K562 (cell line): ENCODE measurements at regions not wholly inside any gene's neighbourhood (a gene's known extent, or its start where the extent isn't known, plus 50 kb on each side); places are given as distances from the start of the nearest gene placed in this dataset.
A peak's percentile ranks its signal among the peaks of the same experiment; 100 is the strongest.

ENCODE experiments used
- ATAC-seq: fragments of 200-7000 bp; cut with Tn5 transposase; 3 replicates; pipeline ENCODE4 v1.9.1; 2020; ENCODE audit warnings: moderate library complexity
- BruUV-seq: library from RNA; stranded (reverse); fragments of 400-500 nt; replicated peaks from 2 replicates; lab custom pipeline; 2021; lab: Mats Ljungman, UMichigan
- CTCF ChIA-PET: fragments of 300-600 bp; formaldehyde crosslinking; extraction: SDS; loops from one replicate; lab custom pipeline; 2021; ENCODE audit warnings: low intra/inter-chr PET ratio; lab: Yijun Ruan, JAX
- POLR2A ChIA-PET: fragments of 300-600, 350-650 bp; sonication (Branson Sonifier 250); formaldehyde crosslinking; extraction: SDS; loops from one replicate; lab custom pipeline; 2021; ENCODE audit warnings: antibody characterized with exemption, inconsistent platforms; lab: Yijun Ruan, JAX
- DNase-seq, 4 experiments: peaks; one replicate each; pipeline versions ENCODE4 v3.0.0 to v3.0.0-alpha.2; 2011 to 2018; ENCODE audit warnings: low spot score in 3 of 4, mixed read lengths in 3 of 4; ENCODE audit errors: extremely low read depth in 1 of 4
- FAIRE-seq: peaks from 2 replicates; lab custom pipeline; 2011; peaks lifted over from hg19 to GRCh38; lab: Jason Lieb, UNC
- H2AFZ ChIP-seq: 2 replicates; pipeline ENCODE4 v1.6.0; 2011; ENCODE audit warnings: low read depth, low read length, control low read depth, inconsistent platforms
- H3K27ac ChIP-seq: fragments of 200-600 bp; 3 replicates; pipeline ENCODE4 v1.8.0; 2011; ENCODE audit warnings: low read depth, mild to moderate bottlenecking, control low read depth, inconsistent platforms, low read length, moderate library complexity, mixed read lengths; ENCODE audit errors: extremely low read depth
- H3K27me3 ChIP-seq, 2 experiments: fragments of 300-600 bp in 1 of 2; 2 replicates in 1 of 2; 3 replicates in 1 of 2; pipeline versions ENCODE4 v1.6.0 to v1.8.0; 2011; ENCODE audit warnings: inconsistent platforms in 2 of 2, low read length in 2 of 2, mild to moderate bottlenecking in 1 of 2, mixed read lengths in 1 of 2, moderate library complexity in 1 of 2; ENCODE audit not compliant: control insufficient read depth in 2 of 2, insufficient read depth in 2 of 2
- H3K36me3 ChIP-seq: fragments of 300-600 bp; 3 replicates; pipeline ENCODE4 v1.8.0; 2011; ENCODE audit warnings: mild to moderate bottlenecking, low read length, inconsistent platforms; ENCODE audit not compliant: control insufficient read depth, insufficient read depth
- H3K4me1 ChIP-seq, 2 experiments: fragments of 200-600 bp in 1 of 2; replicated peaks in 1 of 2; 2 replicates in 1 of 2; 3 replicates in 1 of 2; pipeline versions ENCODE4 v1.5.1 to v1.8.0; 2011; ENCODE audit warnings: inconsistent platforms in 2 of 2, low read length in 2 of 2, mild to moderate bottlenecking in 1 of 2, mixed read lengths in 1 of 2, moderate library complexity in 1 of 2; ENCODE audit not compliant: control insufficient read depth in 2 of 2, insufficient read depth in 2 of 2
- H3K4me2 ChIP-seq: 2 replicates; pipeline ENCODE4 v1.6.1; 2011; ENCODE audit warnings: low read length, control low read depth, inconsistent platforms, mixed read lengths; ENCODE audit not compliant: insufficient read depth
- H3K4me3 ChIP-seq: fragments of 200-600 bp; sonication (generic), shearing (Covaris generic); 2 replicates; pipeline ENCODE4 v1.5.1; 2016; ENCODE audit warnings: control low read depth, inconsistent platforms
- H3K79me2 ChIP-seq: fragments of 200-600 bp; 3 replicates; pipeline ENCODE4 v1.8.0; 2011; ENCODE audit warnings: low read length, inconsistent platforms; ENCODE audit not compliant: control insufficient read depth, insufficient read depth
- H3K9ac ChIP-seq, 2 experiments: 2 replicates each; pipeline versions ENCODE4 v1.6.0 to v1.6.1; 2011; ENCODE audit warnings: low read depth in 2 of 2, low read length in 2 of 2, control low read depth in 1 of 2, inconsistent platforms in 1 of 2, mild to moderate bottlenecking in 1 of 2, mixed read lengths in 1 of 2; ENCODE audit not compliant: insufficient read depth in 1 of 2
- H3K9me1 ChIP-seq: one replicate; pipeline ENCODE4 v1.6.0; 2011; ENCODE audit warnings: inconsistent platforms, mild to moderate bottlenecking, low read length, moderate library complexity; ENCODE audit not compliant: control insufficient read depth, insufficient read depth
- H3K9me3 ChIP-seq: replicated peaks from 2 replicates; pipeline ENCODE4 v1.5.1; 2011; ENCODE audit warnings: low read depth, low read length, inconsistent platforms; ENCODE audit not compliant: control insufficient read depth, insufficient read depth
- H4K20me1 ChIP-seq: replicated peaks from 2 replicates; pipeline ENCODE4 v1.6.1; 2011; ENCODE audit warnings: low read length, inconsistent platforms, mixed read lengths; ENCODE audit not compliant: control insufficient read depth, insufficient read depth
- CTCFL ChIP-seq: IDR thresholded peaks from 2 replicates; pipeline ENCODE4 v1.6.1; 2011; ENCODE audit warnings: borderline replicate concordance, low read depth, mild to moderate bottlenecking, moderate library complexity, low read length; ENCODE audit not compliant: insufficient read depth, poor library complexity, severe bottlenecking
- MNT ChIP-seq, 2 experiments: fragments of 450-650 bp; conservative IDR thresholded peaks; 2 replicates each; pipeline ENCODE4 v1.6.1; 2017; ENCODE audit warnings: mild to moderate bottlenecking in 2 of 2, moderate library complexity in 2 of 2
- WGBS: fragments of 100-300 bp; shearing (Covaris generic); methylation state at CpG from one replicate; pipeline ENCODE4 v1.1.6; 2016; ENCODE audit warnings: low coverage, mixed read lengths; ENCODE audit not compliant: insufficient coverage; ENCODE audit errors: missing lambda C conversion rate; 5-methylcytosine and 5-hydroxymethylcytosine counted together
- in situ Hi-C: fragments of 300-500 bp; cut with MboI; formaldehyde crosslinking; loops from 4 replicates; pipeline ENCODE4 v1.15.0; 2018; ENCODE audit warnings: inconsistent platforms, mixed read lengths
- intact Hi-C: fragments of 100-400 bp; cut with micrococcal nuclease; formaldehyde crosslinking; loops from 2 replicates; pipeline ENCODE4 v1.14.2; 2022
- TF ChIP-seq, protein P1 (sequence below): fragments of 450-650 bp; IDR thresholded peaks from 2 replicates; pipeline ENCODE4 v1.6.1; 2016; ENCODE audit warnings: mild to moderate bottlenecking, moderate library complexity

GRCh38 chr6:14035071-14035847 lies 82.3 kb upstream of the CD83 start:
- POLR2A ChIA-PET = no interaction called here
- FAIRE-seq = no peak
- no peak overlapping the region for H2AFZ ChIP-seq

More at GRCh38 chr6:14035071-14035847, 82.3 kb upstream of the CD83 start:
- intact Hi-C loops (no loop called here), in situ Hi-C loops (no loop called here)
- no peak overlapping the region for H3K9ac ChIP-seq
- H3K36me3 ChIP-seq = no peaks in the 10 kb centered on the region
- CTCF ChIA-PET = no interaction called here
- H3K4me3 ChIP-seq = no peak overlapping the region
- TF ChIP-seq CTCFL (no peak), MNT (conservative IDR thresholded peaks at IDR 0.05) (no peak)
- TF ChIP-seq, protein P1, sequence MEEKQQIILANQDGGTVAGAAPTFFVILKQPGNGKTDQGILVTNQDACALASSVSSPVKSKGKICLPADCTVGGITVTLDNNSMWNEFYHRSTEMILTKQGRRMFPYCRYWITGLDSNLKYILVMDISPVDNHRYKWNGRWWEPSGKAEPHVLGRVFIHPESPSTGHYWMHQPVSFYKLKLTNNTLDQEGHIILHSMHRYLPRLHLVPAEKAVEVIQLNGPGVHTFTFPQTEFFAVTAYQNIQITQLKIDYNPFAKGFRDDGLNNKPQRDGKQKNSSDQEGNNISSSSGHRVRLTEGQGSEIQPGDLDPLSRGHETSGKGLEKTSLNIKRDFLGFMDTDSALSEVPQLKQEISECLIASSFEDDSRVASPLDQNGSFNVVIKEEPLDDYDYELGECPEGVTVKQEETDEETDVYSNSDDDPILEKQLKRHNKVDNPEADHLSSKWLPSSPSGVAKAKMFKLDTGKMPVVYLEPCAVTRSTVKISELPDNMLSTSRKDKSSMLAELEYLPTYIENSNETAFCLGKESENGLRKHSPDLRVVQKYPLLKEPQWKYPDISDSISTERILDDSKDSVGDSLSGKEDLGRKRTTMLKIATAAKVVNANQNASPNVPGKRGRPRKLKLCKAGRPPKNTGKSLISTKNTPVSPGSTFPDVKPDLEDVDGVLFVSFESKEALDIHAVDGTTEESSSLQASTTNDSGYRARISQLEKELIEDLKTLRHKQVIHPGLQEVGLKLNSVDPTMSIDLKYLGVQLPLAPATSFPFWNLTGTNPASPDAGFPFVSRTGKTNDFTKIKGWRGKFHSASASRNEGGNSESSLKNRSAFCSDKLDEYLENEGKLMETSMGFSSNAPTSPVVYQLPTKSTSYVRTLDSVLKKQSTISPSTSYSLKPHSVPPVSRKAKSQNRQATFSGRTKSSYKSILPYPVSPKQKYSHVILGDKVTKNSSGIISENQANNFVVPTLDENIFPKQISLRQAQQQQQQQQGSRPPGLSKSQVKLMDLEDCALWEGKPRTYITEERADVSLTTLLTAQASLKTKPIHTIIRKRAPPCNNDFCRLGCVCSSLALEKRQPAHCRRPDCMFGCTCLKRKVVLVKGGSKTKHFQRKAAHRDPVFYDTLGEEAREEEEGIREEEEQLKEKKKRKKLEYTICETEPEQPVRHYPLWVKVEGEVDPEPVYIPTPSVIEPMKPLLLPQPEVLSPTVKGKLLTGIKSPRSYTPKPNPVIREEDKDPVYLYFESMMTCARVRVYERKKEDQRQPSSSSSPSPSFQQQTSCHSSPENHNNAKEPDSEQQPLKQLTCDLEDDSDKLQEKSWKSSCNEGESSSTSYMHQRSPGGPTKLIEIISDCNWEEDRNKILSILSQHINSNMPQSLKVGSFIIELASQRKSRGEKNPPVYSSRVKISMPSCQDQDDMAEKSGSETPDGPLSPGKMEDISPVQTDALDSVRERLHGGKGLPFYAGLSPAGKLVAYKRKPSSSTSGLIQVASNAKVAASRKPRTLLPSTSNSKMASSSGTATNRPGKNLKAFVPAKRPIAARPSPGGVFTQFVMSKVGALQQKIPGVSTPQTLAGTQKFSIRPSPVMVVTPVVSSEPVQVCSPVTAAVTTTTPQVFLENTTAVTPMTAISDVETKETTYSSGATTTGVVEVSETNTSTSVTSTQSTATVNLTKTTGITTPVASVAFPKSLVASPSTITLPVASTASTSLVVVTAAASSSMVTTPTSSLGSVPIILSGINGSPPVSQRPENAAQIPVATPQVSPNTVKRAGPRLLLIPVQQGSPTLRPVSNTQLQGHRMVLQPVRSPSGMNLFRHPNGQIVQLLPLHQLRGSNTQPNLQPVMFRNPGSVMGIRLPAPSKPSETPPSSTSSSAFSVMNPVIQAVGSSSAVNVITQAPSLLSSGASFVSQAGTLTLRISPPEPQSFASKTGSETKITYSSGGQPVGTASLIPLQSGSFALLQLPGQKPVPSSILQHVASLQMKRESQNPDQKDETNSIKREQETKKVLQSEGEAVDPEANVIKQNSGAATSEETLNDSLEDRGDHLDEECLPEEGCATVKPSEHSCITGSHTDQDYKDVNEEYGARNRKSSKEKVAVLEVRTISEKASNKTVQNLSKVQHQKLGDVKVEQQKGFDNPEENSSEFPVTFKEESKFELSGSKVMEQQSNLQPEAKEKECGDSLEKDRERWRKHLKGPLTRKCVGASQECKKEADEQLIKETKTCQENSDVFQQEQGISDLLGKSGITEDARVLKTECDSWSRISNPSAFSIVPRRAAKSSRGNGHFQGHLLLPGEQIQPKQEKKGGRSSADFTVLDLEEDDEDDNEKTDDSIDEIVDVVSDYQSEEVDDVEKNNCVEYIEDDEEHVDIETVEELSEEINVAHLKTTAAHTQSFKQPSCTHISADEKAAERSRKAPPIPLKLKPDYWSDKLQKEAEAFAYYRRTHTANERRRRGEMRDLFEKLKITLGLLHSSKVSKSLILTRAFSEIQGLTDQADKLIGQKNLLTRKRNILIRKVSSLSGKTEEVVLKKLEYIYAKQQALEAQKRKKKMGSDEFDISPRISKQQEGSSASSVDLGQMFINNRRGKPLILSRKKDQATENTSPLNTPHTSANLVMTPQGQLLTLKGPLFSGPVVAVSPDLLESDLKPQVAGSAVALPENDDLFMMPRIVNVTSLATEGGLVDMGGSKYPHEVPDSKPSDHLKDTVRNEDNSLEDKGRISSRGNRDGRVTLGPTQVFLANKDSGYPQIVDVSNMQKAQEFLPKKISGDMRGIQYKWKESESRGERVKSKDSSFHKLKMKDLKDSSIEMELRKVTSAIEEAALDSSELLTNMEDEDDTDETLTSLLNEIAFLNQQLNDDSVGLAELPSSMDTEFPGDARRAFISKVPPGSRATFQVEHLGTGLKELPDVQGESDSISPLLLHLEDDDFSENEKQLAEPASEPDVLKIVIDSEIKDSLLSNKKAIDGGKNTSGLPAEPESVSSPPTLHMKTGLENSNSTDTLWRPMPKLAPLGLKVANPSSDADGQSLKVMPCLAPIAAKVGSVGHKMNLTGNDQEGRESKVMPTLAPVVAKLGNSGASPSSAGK = peak; percentile 23; the same call in 1 of the 2 replicates
- no peaks in the 10 kb centered on the region for H3K27me3 ChIP-seq
- no peaks in the 10 kb centered on the region for H3K9me3 ChIP-seq
- no peak for ATAC-seq
- H4K20me1 ChIP-seq = no peaks in the 10 kb centered on the region
- H3K9me1 ChIP-seq = no peaks in the 10 kb centered on the region
- DNase-seq = no peak
- no peak overlapping the region for H3K27ac ChIP-seq
- no peak overlapping the region for H3K4me2 ChIP-seq
- H3K4me1 ChIP-seq = peaks cover 0 to 25% of the 10 kb centered on the region in 2 experiments; a peak in 3 of 5 replicates
- no peaks in the 10 kb centered on the region for H3K79me2 ChIP-seq
- WGBS = 57% methylated on average over 14 of the region's 14 CpGs
- no TSS peak for BruUV-seq
